ENCODE measurements at regions not wholly inside any gene's neighbourhood (a gene's known extent, or its start where the extent isn't known, plus 50 kb on each side); places are given as distances from the start of the nearest gene placed in this dataset.

- Mint-ChIP-seq H3K4me1 (ENCODE audit: low read depth) (no peaks in the 10 kb centered on the region), H3K27me3 (no peaks in the 10 kb centered on the region), H3K4me3 (no peak overlapping the region), H3K9me3 (no peaks in the 10 kb centered on the region), H3K27ac (no peak overlapping the region), H3K36me3 (ENCODE audit: low read depth) (no peaks in the 10 kb centered on the region)
These were observed 398.8 kb downstream of the HS3ST3B1 start for GRCh38 chr17:14699574-14700185.

GRCh38 chr17:14693382-14693781 is 392.5 kb downstream of the HS3ST3B1 start:
- Mint-ChIP-seq H3K4me3 (no peak overlapping the region), H3K27me3 (no peaks in the 10 kb centered on the region), H3K9me3 (peaks cover 27% of the 10 kb centered on the region), H3K27ac (no peak overlapping the region), H3K36me3 (ENCODE audit: low read depth) (no peaks in the 10 kb centered on the region), H3K4me1 (ENCODE audit: low read depth) (peaks cover 12% of the 10 kb centered on the region)

GRCh38 chr17:14690704-14691103 is 389.8 kb downstream of the HS3ST3B1 start:
- Mint-ChIP-seq H3K27ac (no peak overlapping the region), H3K36me3 (ENCODE audit: low read depth) (no peaks in the 10 kb centered on the region), H3K4me1 (ENCODE audit: low read depth) (peaks cover 12% of the 10 kb centered on the region), H3K9me3 (peaks cover 31% of the 10 kb centered on the region), H3K4me3 (no peak overlapping the region), H3K27me3 (no peaks in the 10 kb centered on the region)

- Mint-ChIP-seq H3K36me3 (ENCODE audit: low read depth) (no peaks in the 10 kb centered on the region), H3K27me3 (no peaks in the 10 kb centered on the region), H3K27ac (no peak overlapping the region), H3K4me3 (no peak overlapping the region), H3K9me3 (peaks cover 27% of the 10 kb centered on the region), H3K4me1 (ENCODE audit: low read depth) (peaks cover under 1% of the 10 kb centered on the region)
These were observed 387.3 kb downstream of the HS3ST3B1 start for GRCh38 chr17:14688134-14688533.

GRCh38 chr17:14672830-14673229 is 371.9 kb downstream of the HS3ST3B1 start:
- Mint-ChIP-seq H3K27me3 (peaks cover 4% of the 10 kb centered on the region), H3K27ac (no peak overlapping the region), H3K4me1 (ENCODE audit: low read depth) (no peaks in the 10 kb centered on the region), H3K36me3 (ENCODE audit: low read depth) (no peaks in the 10 kb centered on the region), H3K9me3 (no peaks in the 10 kb centered on the region), H3K4me3 (no peak overlapping the region)

- H3K4me1 Mint-ChIP-seq (ENCODE audit: low read depth): no peaks in the 10 kb centered on the region
- H3K27me3 Mint-ChIP-seq: peaks cover 4% of the 10 kb centered on the region
- no peaks in the 10 kb centered on the region for H3K36me3 Mint-ChIP-seq (ENCODE audit: low read depth)
- no peak overlapping the region for H3K27ac Mint-ChIP-seq
- no peak overlapping the region for H3K4me3 Mint-ChIP-seq
- H3K9me3 Mint-ChIP-seq: no peaks in the 10 kb centered on the region
These were observed 370.0 kb downstream of the HS3ST3B1 start for GRCh38 chr17:14670861-14671260.

GRCh38 chr17:14664511-14664910 is 363.6 kb downstream of the HS3ST3B1 start:
- H3K27ac Mint-ChIP-seq: no peak overlapping the region
- peaks cover 4% of the 10 kb centered on the region for H3K27me3 Mint-ChIP-seq
- H3K36me3 Mint-ChIP-seq (ENCODE audit: low read depth): no peaks in the 10 kb centered on the region
- H3K4me3 Mint-ChIP-seq: no peak overlapping the region
- no peaks in the 10 kb centered on the region for H3K4me1 Mint-ChIP-seq (ENCODE audit: low read depth)
- no peaks in the 10 kb centered on the region for H3K9me3 Mint-ChIP-seq

- H3K4me3 Mint-ChIP-seq: no peak overlapping the region
- no peak overlapping the region for H3K27ac Mint-ChIP-seq
- no peaks in the 10 kb centered on the region for H3K36me3 Mint-ChIP-seq (ENCODE audit: low read depth)
- no peaks in the 10 kb centered on the region for H3K27me3 Mint-ChIP-seq
- peaks cover 3% of the 10 kb centered on the region for H3K9me3 Mint-ChIP-seq
- no peaks in the 10 kb centered on the region for H3K4me1 Mint-ChIP-seq (ENCODE audit: low read depth)
These were observed 340.2 kb downstream of the HS3ST3B1 start for GRCh38 chr17:14641117-14641516.

- no peak overlapping the region for H3K4me3 Mint-ChIP-seq
- H3K4me1 Mint-ChIP-seq (ENCODE audit: low read depth): no peaks in the 10 kb centered on the region
- H3K27ac Mint-ChIP-seq: no peak overlapping the region
- no peaks in the 10 kb centered on the region for H3K27me3 Mint-ChIP-seq
- peaks cover 3% of the 10 kb centered on the region for H3K9me3 Mint-ChIP-seq
- no peaks in the 10 kb centered on the region for H3K36me3 Mint-ChIP-seq (ENCODE audit: low read depth)
These were observed 336.4 kb downstream of the HS3ST3B1 start for GRCh38 chr17:14637260-14637659.

GRCh38 chr17:14630621-14631020 is 329.7 kb downstream of the HS3ST3B1 start:
- no peak overlapping the region for H3K27ac Mint-ChIP-seq
- H3K27me3 Mint-ChIP-seq: no peaks in the 10 kb centered on the region
- H3K9me3 Mint-ChIP-seq: peaks cover 7% of the 10 kb centered on the region
- H3K36me3 Mint-ChIP-seq (ENCODE audit: low read depth): no peaks in the 10 kb centered on the region
- H3K4me1 Mint-ChIP-seq (ENCODE audit: low read depth): no peaks in the 10 kb centered on the region
- H3K4me3 Mint-ChIP-seq: no peak overlapping the region

- H3K36me3 Mint-ChIP-seq (ENCODE audit: low read depth): no peaks in the 10 kb centered on the region
- H3K27ac Mint-ChIP-seq: no peak overlapping the region
- no peaks in the 10 kb centered on the region for H3K4me1 Mint-ChIP-seq (ENCODE audit: low read depth)
- H3K4me3 Mint-ChIP-seq: no peak overlapping the region
- H3K27me3 Mint-ChIP-seq: no peaks in the 10 kb centered on the region
- H3K9me3 Mint-ChIP-seq: peaks cover 7% of the 10 kb centered on the region
These were observed 329.2 kb downstream of the HS3ST3B1 start for GRCh38 chr17:14630046-14630445.

GRCh38 chr17:14622615-14623101 is 321.8 kb downstream of the HS3ST3B1 start:
- Mint-ChIP-seq H3K4me1 (ENCODE audit: low read depth) (no peaks in the 10 kb centered on the region), H3K9me3 (no peaks in the 10 kb centered on the region), H3K27ac (no peak overlapping the region), H3K4me3 (no peak overlapping the region), H3K36me3 (ENCODE audit: low read depth) (no peaks in the 10 kb centered on the region), H3K27me3 (no peaks in the 10 kb centered on the region)

- Mint-ChIP-seq H3K4me1 (ENCODE audit: low read depth) (no peaks in the 10 kb centered on the region), H3K4me3 (no peak overlapping the region), H3K27me3 (no peaks in the 10 kb centered on the region), H3K9me3 (no peaks in the 10 kb centered on the region), H3K36me3 (ENCODE audit: low read depth) (no peaks in the 10 kb centered on the region), H3K27ac (no peak overlapping the region)
These were observed 321.1 kb downstream of the HS3ST3B1 start for GRCh38 chr17:14621826-14622614.

- Mint-ChIP-seq H3K4me3 (no peak overlapping the region), H3K9me3 (no peaks in the 10 kb centered on the region)
These were observed 318.9 kb downstream of the HS3ST3B1 start for GRCh38 chr17:14619821-14620220.

GRCh38 chr17:14616528-14616927 is 315.6 kb downstream of the HS3ST3B1 start:
- Mint-ChIP-seq H3K9me3 (peaks cover 9% of the 10 kb centered on the region), H3K27me3 (peaks cover 3% of the 10 kb centered on the region), H3K4me1 (ENCODE audit: low read depth) (no peaks in the 10 kb centered on the region), H3K4me3 (no peak overlapping the region), H3K27ac (no peak overlapping the region), H3K36me3 (ENCODE audit: low read depth) (no peaks in the 10 kb centered on the region)

More at GRCh38 chr17:14619821-14620220, 318.9 kb downstream of the HS3ST3B1 start:
- Mint-ChIP-seq H3K4me1 (ENCODE audit: low read depth) (no peaks in the 10 kb centered on the region), H3K36me3 (ENCODE audit: low read depth) (no peaks in the 10 kb centered on the region), H3K27me3 (peaks cover 3% of the 10 kb centered on the region), H3K27ac (no peak overlapping the region)
